GM21390 (cell line): ENCODE measurements at regions not wholly inside any gene's neighbourhood (a gene's known extent, or its start where the extent isn't known, plus 50 kb on each side); places are given as distances from the start of the nearest gene placed in this dataset.

ENCODE experiments used
- ATAC-seq: cut with Tn5 transposase; IDR thresholded peaks from one replicate; pipeline ENCODE4 v1.9.1; 2021; ENCODE audit not compliant: unreplicated experiment

DNA sequence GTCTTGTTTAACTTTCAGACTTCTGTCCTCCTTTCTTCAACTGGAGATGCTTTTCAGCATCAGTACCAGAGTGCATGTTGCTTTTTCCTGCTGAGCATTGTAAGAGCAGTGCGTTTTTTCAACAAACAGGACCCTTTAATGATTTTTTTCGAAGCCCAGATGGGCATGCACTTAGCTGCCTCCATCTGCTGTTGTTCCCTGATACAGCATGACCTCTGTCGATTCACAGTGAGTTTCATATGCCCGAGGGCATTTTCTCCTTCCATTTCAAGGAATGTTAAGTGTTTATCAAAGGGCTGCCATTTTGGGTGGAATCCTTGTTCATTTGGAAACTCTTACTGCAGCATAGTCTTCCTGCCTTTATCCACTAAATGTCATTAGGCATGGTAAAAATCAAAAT lies 428.6 kb downstream of the DTHD1 start:
- ATAC-seq = no peak

DNA sequence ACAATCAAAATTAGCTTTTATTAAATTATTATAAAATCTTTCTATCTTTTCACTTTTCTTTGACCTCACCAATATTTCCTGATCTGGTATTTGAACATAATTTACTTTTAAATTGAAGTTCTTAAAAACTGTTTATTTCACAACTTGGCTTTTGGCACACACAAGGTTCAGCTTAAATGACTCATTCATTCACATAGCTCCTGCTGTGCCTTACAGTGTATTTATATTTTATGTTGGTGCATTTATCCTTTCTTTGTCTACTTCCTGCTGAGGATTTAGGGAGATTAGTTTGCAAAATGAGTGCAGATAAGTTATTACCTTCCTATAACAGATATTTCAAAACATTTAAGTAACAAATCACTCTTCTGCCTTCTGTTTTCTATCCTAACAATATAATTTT lies 430.6 kb downstream of the DTHD1 start:
- ATAC-seq = no peak

DNA sequence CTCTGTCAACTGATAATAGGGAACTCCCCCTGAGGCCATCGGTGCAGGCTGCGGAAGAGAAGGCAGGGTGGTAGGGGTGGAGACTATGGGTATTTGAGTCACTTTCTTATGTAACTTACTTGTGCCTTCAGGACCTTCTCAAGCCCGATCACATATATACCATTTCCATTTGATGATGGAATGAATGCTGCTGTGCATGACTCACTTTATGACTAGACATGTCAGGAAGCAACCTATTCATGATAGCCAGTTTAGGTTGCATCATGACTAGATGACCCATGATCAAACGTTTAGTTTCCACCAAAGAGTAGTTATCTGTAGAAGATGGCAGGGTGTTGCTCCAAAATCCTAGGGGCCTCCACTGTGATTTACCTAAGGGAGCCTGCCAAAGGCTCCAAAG lies 435.5 kb downstream of the DTHD1 start:
- ATAC-seq = no peak

DNA sequence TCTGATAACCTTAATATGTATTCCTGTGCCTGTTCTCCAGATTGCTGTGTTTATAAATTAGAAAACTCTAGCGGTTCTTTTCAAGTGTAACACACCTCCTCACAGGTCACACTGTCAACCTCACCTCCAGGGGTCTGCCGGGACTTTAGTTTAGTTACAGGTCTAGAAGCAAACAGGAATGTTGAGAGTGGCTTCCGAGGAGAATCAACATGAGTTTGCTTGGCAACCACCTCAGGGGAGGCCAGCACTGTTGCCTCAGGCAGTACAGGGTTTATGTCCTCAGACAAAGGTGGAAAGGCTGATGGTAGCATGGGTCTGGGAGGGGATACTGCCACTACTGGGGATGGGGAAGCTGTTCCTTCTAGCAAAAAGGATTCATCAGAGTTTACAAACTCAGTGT lies 438.0 kb downstream of the DTHD1 start:
- no peak for ATAC-seq

DNA sequence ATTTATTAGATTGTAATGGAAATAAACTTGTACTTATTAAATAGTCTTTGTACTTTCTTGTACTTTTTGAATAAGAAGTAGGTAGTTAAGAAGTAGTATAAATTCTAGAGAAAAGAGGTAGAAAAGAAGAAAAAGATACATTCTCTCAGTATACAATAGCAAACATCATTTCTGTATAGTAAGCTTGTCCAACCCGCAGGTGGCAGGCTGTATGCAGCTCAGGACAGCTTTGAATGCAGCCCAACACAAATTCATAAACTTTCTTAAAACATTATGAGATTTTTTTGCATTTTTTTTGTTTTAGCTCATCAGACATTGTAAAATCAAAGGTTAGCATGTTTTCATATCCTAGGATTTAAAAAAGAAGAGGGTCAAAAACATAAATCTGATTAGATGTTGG lies 441.6 kb downstream of the DTHD1 start:
- no peak for ATAC-seq

DNA sequence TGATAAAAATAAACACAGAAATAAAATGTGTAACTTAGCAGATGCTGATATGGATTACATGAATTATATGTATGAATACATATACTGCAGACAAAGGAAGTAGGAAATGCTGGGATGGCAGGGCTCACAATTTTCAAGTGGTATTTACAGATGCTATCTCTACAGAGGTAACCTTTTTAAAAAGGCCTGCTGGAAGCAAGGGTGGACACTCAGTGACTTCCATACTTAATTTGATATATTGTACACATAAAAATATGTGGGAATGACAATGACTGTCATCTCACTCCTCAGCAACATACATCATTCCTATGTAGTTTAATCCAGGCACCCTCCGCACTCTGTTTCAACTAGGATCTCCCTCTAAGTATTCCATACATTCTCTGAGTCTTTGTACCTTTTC lies 452.9 kb downstream of the DTHD1 start:
- no peak for ATAC-seq

DNA sequence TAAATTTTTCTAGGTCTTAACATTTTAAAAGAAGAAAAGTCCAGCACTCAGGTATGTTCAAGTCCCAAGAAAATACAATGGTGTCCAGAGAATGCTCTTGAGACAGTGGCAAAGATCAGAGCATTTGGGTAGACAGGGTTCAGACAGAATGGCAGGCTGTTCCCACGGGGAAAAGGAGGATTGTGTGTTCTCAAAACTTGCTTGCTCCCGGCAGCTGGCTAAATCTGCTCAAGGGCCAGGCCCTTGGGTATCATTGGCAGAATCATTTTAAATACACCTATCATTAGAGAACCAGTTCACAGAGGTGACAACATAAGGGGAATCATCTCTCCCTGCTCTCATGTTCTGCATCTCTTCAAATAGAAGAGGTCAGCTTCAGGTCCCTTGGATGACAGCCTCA lies 456.3 kb downstream of the DTHD1 start:
- ATAC-seq = no peak

DNA sequence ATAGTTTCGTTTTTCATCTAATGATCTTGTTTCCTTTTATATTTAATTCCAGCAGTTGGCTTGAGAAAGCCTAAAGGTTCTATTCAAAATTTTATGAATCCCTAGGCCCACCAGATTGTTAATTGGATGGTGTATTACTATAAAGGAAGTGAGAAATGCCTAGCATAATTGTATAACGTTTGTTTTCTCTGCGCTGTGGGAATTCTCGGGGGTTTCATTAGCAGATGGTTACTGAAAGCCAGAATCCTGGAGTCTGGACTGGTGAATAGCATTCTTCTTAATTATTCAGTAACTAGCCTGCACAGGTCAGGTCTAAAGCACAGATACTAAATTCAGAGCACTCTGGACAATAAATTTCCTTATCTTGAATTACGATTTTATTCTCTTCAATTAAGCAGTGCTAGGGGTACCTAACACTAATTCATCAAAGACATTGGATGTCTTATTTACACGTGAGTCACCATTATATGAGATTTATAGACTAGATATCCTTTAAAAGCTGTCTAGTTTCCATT lies 459.4 kb downstream of the DTHD1 start:
- ATAC-seq = no peak

DNA sequence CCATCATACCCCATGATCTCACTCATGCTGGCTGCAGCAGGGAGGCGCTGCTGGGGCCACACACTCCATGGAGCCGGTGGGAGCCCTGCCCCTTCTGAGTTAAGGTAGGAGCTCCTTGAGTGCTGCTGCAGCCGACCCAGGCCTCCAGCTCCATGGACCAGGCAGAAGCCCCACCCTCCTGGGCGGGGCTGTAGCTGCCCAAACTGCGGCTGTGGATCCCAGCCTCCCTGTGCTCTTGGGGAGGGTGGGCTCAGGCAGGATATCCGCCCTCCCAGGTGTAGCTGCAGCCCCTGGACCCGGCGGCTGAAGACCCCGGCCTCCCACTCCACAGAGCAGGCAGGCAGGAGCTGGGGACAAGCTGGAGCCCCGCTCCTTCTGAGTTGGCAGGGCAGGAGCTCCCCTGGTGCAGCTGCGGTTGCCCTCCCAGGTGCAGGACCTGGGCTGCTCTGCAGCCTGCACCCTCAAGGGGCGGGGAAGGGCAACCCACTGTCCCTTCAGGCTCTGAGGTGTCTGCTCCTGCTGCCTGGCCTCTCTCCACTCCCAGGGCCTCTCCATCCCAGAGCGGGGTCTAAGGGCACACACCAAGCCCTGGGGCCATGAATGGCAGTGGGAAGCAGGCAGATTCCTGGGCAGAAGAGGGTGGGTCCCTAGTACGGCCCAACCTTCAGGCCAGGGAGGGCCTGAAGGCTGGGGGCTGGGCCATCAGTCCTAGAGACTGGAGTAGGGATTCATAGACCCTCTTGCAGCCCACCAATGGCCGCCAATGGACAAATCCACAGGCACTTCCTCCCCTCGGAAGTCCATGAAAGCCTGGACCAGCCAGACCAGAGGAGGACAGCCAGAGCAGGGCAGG lies 466.1 kb downstream of the DTHD1 start:
- no peak for ATAC-seq

DNA sequence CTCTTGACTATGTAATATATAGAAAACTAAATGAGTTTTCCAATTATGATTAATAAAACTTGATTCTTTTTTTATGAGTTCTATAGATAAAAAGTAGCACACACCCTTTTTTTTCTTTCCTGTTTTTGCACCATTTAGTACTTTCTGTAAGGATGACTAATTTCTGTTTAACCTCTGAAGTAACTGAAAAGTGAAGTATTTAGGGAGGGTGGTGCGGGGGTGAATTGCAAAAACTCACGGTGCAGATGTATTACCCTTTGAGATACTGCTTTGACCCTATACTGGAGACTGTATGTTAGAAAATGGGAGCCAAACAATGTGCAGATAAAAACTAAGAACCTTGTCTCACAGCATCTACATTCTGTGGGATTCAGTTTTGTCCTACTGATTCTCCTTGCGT lies 471.6 kb downstream of the DTHD1 start:
- ATAC-seq = no peak

DNA sequence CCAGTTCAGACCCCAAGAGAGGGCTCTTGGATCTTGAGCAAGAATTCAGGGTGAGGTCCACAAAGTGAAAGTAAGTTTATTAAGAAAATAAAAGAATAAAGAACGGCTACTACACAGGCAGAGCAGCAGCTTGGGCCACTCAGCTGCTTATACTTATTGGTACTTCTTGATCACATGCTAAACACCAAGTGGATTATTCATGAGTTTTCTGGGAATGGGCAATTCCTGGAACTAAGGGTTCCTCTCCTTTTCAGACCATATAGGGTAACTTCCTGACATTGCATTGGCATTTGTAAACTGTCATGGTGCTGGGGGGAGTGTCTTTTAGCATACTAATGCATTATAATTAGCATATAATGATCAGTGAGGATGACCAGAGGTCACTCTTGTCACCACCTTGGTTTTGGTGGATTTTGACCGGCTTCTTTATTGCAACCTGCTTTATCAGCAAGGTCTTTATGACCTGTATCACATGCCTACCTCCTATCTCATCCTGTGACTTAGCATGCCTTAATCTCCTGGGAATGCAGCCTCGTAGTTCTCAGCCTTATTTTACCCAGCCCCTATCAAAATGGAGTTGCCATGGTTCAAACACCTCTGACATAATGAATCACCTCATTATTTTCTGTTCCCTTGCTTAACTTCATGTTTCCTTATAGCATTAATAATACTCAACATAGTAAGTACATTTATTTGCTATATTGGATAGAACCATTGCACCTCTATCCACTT lies 476.3 kb downstream of the DTHD1 start:
- ATAC-seq = no peak

DNA sequence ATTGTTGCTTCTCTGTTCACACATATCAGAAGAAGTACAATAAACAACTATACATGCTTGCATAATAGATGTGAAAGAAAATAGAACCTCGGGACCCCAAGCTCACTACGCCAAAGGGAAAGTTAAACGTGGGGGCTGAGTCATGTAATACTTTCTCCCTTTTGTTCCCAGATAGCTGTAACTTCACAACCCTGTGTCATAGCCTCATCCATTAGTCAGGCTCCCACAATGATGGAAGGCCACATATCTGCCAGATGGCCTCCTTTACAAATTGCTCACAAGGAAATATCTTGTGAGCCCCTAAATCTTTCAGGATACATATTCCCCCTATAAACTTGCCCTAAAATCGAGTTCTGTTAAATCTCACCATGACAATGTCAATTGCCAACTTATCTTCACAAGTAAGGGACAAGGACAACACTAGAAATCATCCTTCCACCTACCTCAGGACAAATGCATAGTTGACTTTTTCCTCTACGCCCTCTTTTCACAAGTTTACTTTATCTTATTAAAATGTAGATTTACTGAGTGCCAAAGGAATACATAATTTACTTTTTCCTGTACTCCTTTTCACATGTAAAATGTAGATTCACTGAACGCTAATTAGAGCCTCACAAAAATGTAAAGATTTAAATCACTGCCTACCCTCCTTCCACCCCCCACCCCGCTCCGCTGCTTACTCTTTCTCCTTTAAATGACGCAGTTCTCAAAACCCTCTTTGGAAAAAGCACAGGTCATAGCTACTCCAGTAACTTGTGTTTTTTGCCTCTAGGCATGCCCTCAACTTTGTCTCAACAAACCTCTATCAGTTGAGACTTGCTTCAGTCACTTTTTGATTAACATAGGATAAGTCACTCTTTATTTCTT lies 477.1 kb downstream of the DTHD1 start:
- ATAC-seq = no peak

DNA sequence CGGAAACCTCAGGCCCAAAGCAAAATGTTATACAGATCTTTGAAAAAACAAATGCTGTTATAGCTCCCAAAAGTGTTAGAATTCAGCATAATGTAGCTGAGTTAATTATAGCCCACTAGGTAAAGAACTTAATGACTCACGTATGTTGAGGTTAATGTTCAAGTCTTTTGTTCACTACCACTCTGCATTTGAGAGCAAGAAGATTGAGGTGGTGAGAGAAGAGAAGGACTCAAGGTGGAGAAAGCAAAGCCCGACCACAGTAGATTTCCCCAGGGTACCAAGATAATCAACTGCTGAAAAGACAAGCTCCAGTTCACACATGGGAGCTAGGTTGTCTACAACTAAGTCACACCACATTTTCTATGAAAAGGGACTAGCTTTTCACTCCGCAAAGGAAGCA lies 480.2 kb downstream of the DTHD1 start:
- no peak for ATAC-seq

DNA sequence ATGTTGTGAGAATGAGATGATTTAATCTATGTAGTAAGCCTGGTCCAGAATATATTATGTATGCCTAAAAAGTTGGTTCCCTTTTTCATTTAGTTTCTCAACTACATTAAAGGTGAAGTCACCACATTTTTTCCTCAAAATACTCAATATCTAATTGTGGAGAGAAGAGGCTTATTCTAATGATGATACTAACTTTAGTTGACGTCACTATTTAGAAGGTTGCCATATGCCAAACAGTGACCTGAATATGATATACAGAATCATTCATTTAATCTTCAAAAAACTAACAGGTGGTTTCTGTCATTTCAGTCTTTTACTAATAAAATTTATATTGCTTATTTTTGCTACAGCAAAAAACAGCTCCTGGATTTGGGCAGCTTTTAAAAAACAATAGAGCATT lies 480.7 kb upstream of the NWD2 start:
- no peak for ATAC-seq

DNA sequence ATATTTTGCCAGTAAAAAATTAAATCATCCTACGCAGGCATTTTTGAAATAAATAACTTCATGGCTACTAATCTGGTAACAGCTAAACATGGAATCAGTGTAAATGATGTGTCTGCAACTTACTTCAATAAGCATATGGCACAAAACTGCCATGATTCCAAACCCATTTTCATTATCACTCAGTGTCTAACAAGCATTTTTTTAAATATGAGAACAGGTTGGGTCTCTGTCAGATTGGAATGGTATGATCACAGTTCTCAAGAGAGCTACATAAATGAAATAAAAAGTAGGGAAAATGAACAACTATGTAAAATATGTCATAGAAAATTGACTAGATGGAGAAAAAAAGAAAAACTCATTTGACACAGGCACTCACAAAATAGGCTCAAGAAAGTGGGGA lies 476.9 kb upstream of the NWD2 start:
- no peak for ATAC-seq

DNA sequence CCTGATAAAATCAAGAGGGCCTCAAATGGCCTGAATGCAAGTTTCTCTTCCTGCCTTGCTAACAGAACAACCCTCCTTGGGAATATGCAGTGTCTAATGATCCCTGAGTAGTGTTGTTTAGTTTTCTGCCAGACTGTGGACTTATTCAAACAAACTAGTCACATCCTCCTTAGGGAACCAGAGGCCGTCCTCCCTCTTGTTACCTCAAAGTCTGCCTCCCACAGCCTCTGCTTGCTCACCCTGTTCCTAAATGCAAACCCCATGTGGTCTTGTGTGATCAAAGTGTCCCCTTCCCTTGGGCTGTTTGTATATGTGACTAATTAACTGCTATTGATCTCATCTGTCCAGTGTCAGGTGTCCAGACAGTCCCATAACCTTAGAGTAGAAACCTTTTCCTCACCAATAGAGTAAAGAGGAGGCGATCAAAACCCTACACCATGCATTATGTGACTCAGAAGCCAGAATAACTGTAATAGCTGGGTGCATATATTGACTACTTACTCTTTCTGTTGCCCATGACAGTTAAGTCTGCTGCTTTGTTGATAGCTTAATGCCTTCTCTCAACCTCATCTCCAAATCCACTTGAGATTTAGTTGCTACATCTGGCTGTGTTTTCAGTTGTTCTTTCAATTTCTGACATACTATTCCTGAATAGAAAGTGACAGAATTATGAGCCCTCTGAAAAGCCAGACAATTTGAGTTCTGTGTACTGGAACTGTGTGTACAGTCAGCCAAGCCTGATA lies 473.0 kb upstream of the NWD2 start:
- peak; percentile 47 for ATAC-seq

DNA sequence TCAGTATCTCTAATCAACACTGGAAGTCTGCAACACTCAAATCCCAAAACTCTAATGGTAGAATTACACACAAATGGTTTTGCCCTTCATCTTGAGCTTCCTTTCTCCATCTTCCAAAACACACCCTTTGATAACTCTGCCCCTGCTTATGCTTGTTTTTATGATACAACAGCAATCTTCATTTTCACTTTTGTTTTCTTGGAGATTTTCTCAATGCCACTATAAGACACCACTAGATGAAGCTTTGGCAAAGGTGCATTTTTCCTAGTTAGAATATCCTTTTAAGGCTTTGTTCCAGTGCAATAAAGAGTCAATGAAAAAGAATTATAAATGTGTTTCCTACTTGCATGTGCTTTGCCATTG lies 472.4 kb upstream of the NWD2 start:
- peak; percentile 59 for ATAC-seq

DNA sequence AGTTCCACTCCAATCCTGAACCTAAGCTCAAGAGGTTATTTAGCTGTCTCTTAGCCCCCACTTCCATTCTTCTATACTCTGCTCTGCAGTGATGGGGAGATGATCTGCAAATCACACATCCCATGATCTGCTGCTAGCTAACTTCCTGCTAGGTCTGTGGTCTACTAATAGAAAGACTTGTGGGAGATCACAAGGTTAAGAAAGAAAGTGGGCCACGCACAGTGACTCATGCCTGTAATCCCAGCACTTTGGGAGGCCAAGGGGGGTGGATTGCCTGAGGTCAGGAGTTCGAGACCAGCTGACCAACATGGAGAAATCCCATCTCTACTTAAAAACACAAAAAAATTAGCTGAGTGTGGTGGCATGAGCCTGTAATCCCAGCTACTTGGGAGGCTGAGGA lies 471.1 kb upstream of the NWD2 start:
- no peak for ATAC-seq

DNA sequence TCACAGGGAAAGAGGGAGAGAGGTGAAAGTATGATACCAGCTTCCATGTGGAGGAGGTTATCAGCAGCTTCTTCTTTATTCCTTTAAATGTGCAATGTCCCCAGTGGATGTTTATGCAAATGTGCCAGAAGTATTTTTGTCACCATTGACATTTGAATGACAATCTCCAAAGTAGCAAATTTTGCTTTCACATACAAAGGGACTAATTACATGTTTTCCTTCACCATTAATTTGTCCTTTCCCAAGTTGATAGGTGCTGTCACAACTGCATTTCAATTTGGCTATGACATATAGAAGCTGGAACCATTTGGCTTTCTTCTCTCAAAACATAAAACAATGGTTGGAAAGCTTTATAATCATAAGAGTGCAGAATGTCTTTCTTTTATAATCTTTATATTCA lies 469.0 kb upstream of the NWD2 start:
- ATAC-seq = no peak

DNA sequence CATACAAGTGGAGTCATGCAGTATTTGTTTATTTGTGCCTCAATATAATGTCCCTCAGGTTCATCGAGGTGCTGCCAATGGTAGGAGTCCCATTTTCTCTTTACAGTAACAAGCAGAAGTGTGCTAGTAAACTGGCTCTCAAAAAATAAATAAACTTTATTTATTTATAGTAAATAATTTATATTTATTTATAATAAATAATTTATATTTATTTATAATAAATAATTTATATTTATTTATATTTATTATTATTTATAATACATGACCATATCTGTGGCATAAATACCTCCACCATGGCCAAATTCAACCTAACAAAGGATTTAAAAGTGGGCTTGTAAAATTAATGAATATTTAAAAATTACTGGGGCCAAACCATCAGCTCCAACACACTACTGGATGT lies 464.9 kb upstream of the NWD2 start:
- no peak for ATAC-seq

DNA sequence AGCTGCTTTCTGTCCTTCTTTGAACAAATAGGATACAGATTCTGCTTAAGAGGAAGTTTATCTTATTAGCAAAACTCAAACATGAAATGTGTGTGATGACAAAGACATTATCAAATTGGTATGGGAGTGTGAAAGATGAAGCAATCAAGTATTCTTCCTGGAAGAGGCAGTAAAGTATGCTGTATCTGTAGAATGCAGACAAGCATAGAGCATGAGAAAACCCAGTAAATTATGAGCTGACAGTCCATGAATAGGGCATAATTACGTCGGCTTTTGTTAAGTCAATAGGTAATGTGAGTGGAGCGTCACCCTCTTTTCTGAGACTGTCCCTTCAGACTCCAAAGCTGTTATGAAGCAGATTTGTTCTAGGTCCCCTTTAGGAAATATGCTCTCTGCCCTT lies 458.6 kb upstream of the NWD2 start:
- no peak for ATAC-seq
